ENCODE measurements at regions not wholly inside any gene's neighbourhood (a gene's known extent, or its start where the extent isn't known, plus 50 kb on each side); places are given as distances from the start of the nearest gene placed in this dataset.
"Not testable (repeated sequence)": the region's sequence is repeated elsewhere in the genome, so short reads cannot be mapped to it uniquely, and the experiment has no call there.

- DNase-seq (ENCODE audit: low spot score in 2 of 2); FAIRE-seq: not testable (repeated sequence)
Measured at GRCh38 chr4:60696062-60696461, 504.1 kb upstream of the ADGRL3 start.

- FAIRE-seq (no peak), DNase-seq (ENCODE audit: low spot score in 2 of 2) (no peak)
Measured at GRCh38 chr4:60709061-60709460, 491.1 kb upstream of the ADGRL3 start.

GRCh38 chr4:60718874-60719273 is 481.3 kb upstream of the ADGRL3 start:
- FAIRE-seq (peak; percentile 6), DNase-seq (ENCODE audit: low spot score in 2 of 2) (no peak)

- DNase-seq (ENCODE audit: low spot score in 2 of 2) (no peak), FAIRE-seq (no peak)
Measured at GRCh38 chr4:60721685-60722084, 478.4 kb upstream of the ADGRL3 start.

- FAIRE-seq: no peak
- DNase-seq (ENCODE audit: low spot score in 2 of 2): no peak
Measured at GRCh38 chr4:60723796-60724195, 476.3 kb upstream of the ADGRL3 start.

GRCh38 chr4:60724623-60725022 is 475.5 kb upstream of the ADGRL3 start:
- no peak for FAIRE-seq
- no peak for DNase-seq (ENCODE audit: low spot score in 2 of 2)

- DNase-seq (ENCODE audit: low spot score in 2 of 2) (no peak), FAIRE-seq (no peak)
Measured at GRCh38 chr4:60726779-60727178, 473.3 kb upstream of the ADGRL3 start.

- DNase-seq (ENCODE audit: low spot score in 2 of 2) (no peak), FAIRE-seq (no peak)
Measured at GRCh38 chr4:60729194-60729593, 470.9 kb upstream of the ADGRL3 start.

- DNase-seq (ENCODE audit: low spot score in 2 of 2); FAIRE-seq: not testable (repeated sequence)
Measured at GRCh38 chr4:60729764-60730163, 470.4 kb upstream of the ADGRL3 start.

GRCh38 chr4:60737858-60738257 is 462.3 kb upstream of the ADGRL3 start:
- no peak for FAIRE-seq

GRCh38 chr4:60743654-60744053 is 456.5 kb upstream of the ADGRL3 start:
- DNase-seq (ENCODE audit: low spot score in 2 of 2): no peak
- no peak for FAIRE-seq

More at GRCh38 chr4:60737858-60738257, 462.3 kb upstream of the ADGRL3 start:
- no peak for DNase-seq (ENCODE audit: low spot score in 2 of 2)

GRCh38 chr4:60744767-60745166 is 455.4 kb upstream of the ADGRL3 start:
- no peak for DNase-seq (ENCODE audit: low spot score in 2 of 2)
- FAIRE-seq: no peak

- DNase-seq (ENCODE audit: low spot score in 2 of 2): no peak
- FAIRE-seq: no peak
Measured at GRCh38 chr4:60745800-60746571, 454.1 kb upstream of the ADGRL3 start.

- no peak for DNase-seq (ENCODE audit: low spot score in 2 of 2)
- FAIRE-seq: no peak
Measured at GRCh38 chr4:60750962-60751361, 449.2 kb upstream of the ADGRL3 start.

- DNase-seq (ENCODE audit: low spot score in 2 of 2) (no peak), FAIRE-seq (no peak)
Measured at GRCh38 chr4:60757986-60758680, 442.0 kb upstream of the ADGRL3 start.

GRCh38 chr4:60759518-60760245 is 440.4 kb upstream of the ADGRL3 start:
- DNase-seq (ENCODE audit: low spot score in 2 of 2) (no peak), FAIRE-seq (no peak)

GRCh38 chr4:60780874-60781273 is 419.3 kb upstream of the ADGRL3 start:
- FAIRE-seq: no peak
- DNase-seq (ENCODE audit: low spot score in 2 of 2): no peak

GRCh38 chr4:60790608-60791007 is 409.5 kb upstream of the ADGRL3 start:
- no peak for DNase-seq (ENCODE audit: low spot score in 2 of 2)
- FAIRE-seq: no peak

GRCh38 chr4:60794372-60794771 is 405.8 kb upstream of the ADGRL3 start:
- DNase-seq (ENCODE audit: low spot score in 2 of 2): no peak
- no peak for FAIRE-seq

GRCh38 chr4:60799214-60799613 is 400.9 kb upstream of the ADGRL3 start:
- DNase-seq (ENCODE audit: low spot score in 2 of 2) (no peak), FAIRE-seq (no peak)

- FAIRE-seq (no peak), DNase-seq (ENCODE audit: low spot score in 2 of 2) (no peak)
Measured at GRCh38 chr4:60800701-60801100, 399.4 kb upstream of the ADGRL3 start.
